Neural cell (in vitro differentiated cells): ENCODE measurements at regions not wholly inside any gene's neighbourhood (a gene's known extent, or its start where the extent isn't known, plus 50 kb on each side); places are given as distances from the start of the nearest gene placed in this dataset.

Experiments used
- H2AFZ ChIP-seq: fragments of 200-600, 300-800 bp; sonication (generic), shearing (Covaris generic); 2 replicates; pipeline ENCODE4 v1.6.0; 2014; ENCODE audit warnings: low read depth, mild to moderate bottlenecking, antibody characterized with exemption, low read length, moderate library complexity
- H3F3A ChIP-seq: fragments of 200-600 bp; shearing (Covaris generic); 2 replicates; pipeline ENCODE4 v1.6.1; 2016; ENCODE audit warnings: mild to moderate bottlenecking, moderate library complexity, mixed read lengths, antibody characterized with exemption, low read length; ENCODE audit not compliant: insufficient read depth, poor library complexity, severe bottlenecking
- H3K27ac ChIP-seq: fragments of 200-600, 300-800 bp; sonication (generic), shearing (Covaris generic); 2 replicates; pipeline ENCODE4 v1.5.1; 2014; ENCODE audit warnings: mild to moderate bottlenecking, low read length, moderate library complexity
- H3K27me3 ChIP-seq: fragments of 300-800, 200-600 bp; sonication (generic), shearing (Covaris generic); 2 replicates; pipeline ENCODE4 v1.6.0; 2014; ENCODE audit warnings: mild to moderate bottlenecking, low read depth, low read length, moderate library complexity; ENCODE audit not compliant: insufficient read depth
- H3K36me3 ChIP-seq: fragments of 300-800, 200-600 bp; sonication (generic), shearing (Covaris generic); 2 replicates; pipeline ENCODE4 v1.5.1; 2014; ENCODE audit warnings: mild to moderate bottlenecking, antibody characterized with exemption, low read length, moderate library complexity; ENCODE audit not compliant: insufficient read depth
- H3K4me2 ChIP-seq: fragments of 300-800, 200-600 bp; sonication (generic), shearing (Covaris generic); 2 replicates; pipeline ENCODE4 v1.6.0; 2014; ENCODE audit warnings: mild to moderate bottlenecking, low read length
- H3K4me3 ChIP-seq: fragments of 300-800, 200-600 bp; sonication (generic), shearing (Covaris generic); 2 replicates; pipeline ENCODE4 v1.5.1; 2014; ENCODE audit warnings: mild to moderate bottlenecking, low read length, moderate library complexity
- H3K79me2 ChIP-seq: fragments of 200-600 bp; shearing (Covaris generic); replicated peaks from 2 replicates; pipeline ENCODE4 v1.6.0; 2014; ENCODE audit warnings: mild to moderate bottlenecking, low read length, moderate library complexity; ENCODE audit not compliant: insufficient read depth
- H3K9ac ChIP-seq: fragments of 300-800, 200-600 bp; sonication (generic), shearing (Covaris generic); 2 replicates; pipeline ENCODE4 v1.6.1; 2016; ENCODE audit warnings: mild to moderate bottlenecking, low read length, mixed read lengths
- H3K9me2 ChIP-seq: fragments of 200-600 bp; shearing (Covaris generic); 2 replicates; pipeline ENCODE4 v1.6.1; 2016; ENCODE audit warnings: mild to moderate bottlenecking, low read length, mixed read lengths; ENCODE audit not compliant: insufficient read depth
- H3K9me3 ChIP-seq: fragments of 200-600, 300-800 bp; sonication (generic), shearing (Covaris generic); 2 replicates; pipeline ENCODE4 v1.6.1; 2016; ENCODE audit warnings: mild to moderate bottlenecking, mixed run types, low read length, moderate library complexity, mixed read lengths
- H4K20me1 ChIP-seq: fragments of 200-600 bp; shearing (Covaris generic); 2 replicates; pipeline ENCODE4 v1.6.1; 2016; ENCODE audit warnings: mild to moderate bottlenecking, mixed run types; ENCODE audit not compliant: insufficient read depth
- CTCF ChIP-seq: fragments of 450-650 bp; IDR thresholded peaks from 2 replicates; pipeline ENCODE4 v1.5.1; 2014; ENCODE audit warnings: antibody characterized with exemption, mild to moderate bottlenecking, moderate library complexity; ENCODE audit not compliant: poor library complexity, severe bottlenecking
- EP300 ChIP-seq: fragments of 450-650 bp; conservative IDR thresholded peaks from 2 replicates; pipeline ENCODE4 v1.6.1; 2014; ENCODE audit warnings: antibody characterized with exemption, mild to moderate bottlenecking, moderate library complexity; ENCODE audit not compliant: poor library complexity, severe bottlenecking
- EZH2 ChIP-seq: fragments of 200-600, 300-800 bp; shearing (Covaris generic), sonication (generic); IDR thresholded peaks from 2 replicates; pipeline ENCODE4 v1.6.1; 2014; ENCODE audit warnings: antibody characterized with exemption, low read length, borderline replicate concordance, mild to moderate bottlenecking; ENCODE audit not compliant: insufficient read depth, poor library complexity, severe bottlenecking
- MXI1 ChIP-seq: fragments of 450-650 bp; conservative IDR thresholded peaks from 2 replicates; pipeline ENCODE4 v1.6.1; 2014; ENCODE audit warnings: antibody characterized with exemption, mild to moderate bottlenecking; ENCODE audit not compliant: poor library complexity, severe bottlenecking
- POLR2AphosphoS5 ChIP-seq: IDR thresholded peaks from 2 replicates; pipeline ENCODE4 v1.6.1; 2012
- RAD21 ChIP-seq: fragments of 450-650 bp; conservative IDR thresholded peaks from 2 replicates; pipeline ENCODE4 v1.6.1; 2014; ENCODE audit warnings: antibody characterized with exemption, mild to moderate bottlenecking, moderate library complexity
- REST ChIP-seq: IDR thresholded peaks from 2 replicates; pipeline ENCODE4 v1.6.1; 2012; ENCODE audit warnings: borderline replicate concordance
- TAF1 ChIP-seq: IDR thresholded peaks from 2 replicates; pipeline ENCODE4 v1.6.1; 2012; ENCODE audit warnings: low read depth

GRCh38 chr2:56012221-56012765, 88.7 kb upstream of the EFEMP1 start:
- H2AFZ ChIP-seq = no peak overlapping the region
- H4K20me1 ChIP-seq = no peaks in the 10 kb centered on the region
- peak overlapping the region; percentile 2 for H3K4me2 ChIP-seq
- peaks cover 27% of the 10 kb centered on the region for H3K79me2 ChIP-seq
- no peaks in the 10 kb centered on the region for H3K36me3 ChIP-seq
- H3K4me3 ChIP-seq = no peak overlapping the region
- H3F3A ChIP-seq = peaks cover 6% of the 10 kb centered on the region
- H3K27me3 ChIP-seq = no peaks in the 10 kb centered on the region
- H3K9me2 ChIP-seq = no peaks in the 10 kb centered on the region
- no peaks in the 10 kb centered on the region for H3K9me3 ChIP-seq
- TF ChIP-seq RAD21 = no peak
- no peak for TF ChIP-seq REST
- TF ChIP-seq MXI1 = no peak
- TF ChIP-seq EP300 = no peak
- TF ChIP-seq EZH2 = no peak
- H3K27ac ChIP-seq = no peak overlapping the region
- no peak overlapping the region for H3K9ac ChIP-seq

- H3K9me2 ChIP-seq = no peaks in the 10 kb centered on the region
- peak overlapping the region; percentile 11 for H2AFZ ChIP-seq
- no peaks in the 10 kb centered on the region for H3K36me3 ChIP-seq
- TF ChIP-seq MXI1 (no peak), TAF1 (no peak), CTCF (no peak)
- no peaks in the 10 kb centered on the region for H3K27me3 ChIP-seq
- peak overlapping the region; percentile 20 for H3K4me2 ChIP-seq
- no peaks in the 10 kb centered on the region for H3K9me3 ChIP-seq
- H4K20me1 ChIP-seq = no peaks in the 10 kb centered on the region
- peaks cover 27% of the 10 kb centered on the region for H3K79me2 ChIP-seq
- H3K27ac ChIP-seq = peak overlapping the region; percentile 37
- peak overlapping the region; percentile 35 for H3K9ac ChIP-seq
- peaks cover 6% of the 10 kb centered on the region for H3F3A ChIP-seq
- H3K4me3 ChIP-seq = peak overlapping the region; percentile 39
These were observed 89.9 kb upstream of the EFEMP1 start for GRCh38 chr2:56013475-56013874.

- Histone ChIP-seq H2AFZ (no peak overlapping the region), H3K9ac (peak overlapping the region; percentile 35), H3K79me2 (peaks cover 27% of the 10 kb centered on the region), H3K36me3 (no peaks in the 10 kb centered on the region), H4K20me1 (no peaks in the 10 kb centered on the region), H3K9me2 (no peaks in the 10 kb centered on the region), H3K9me3 (no peaks in the 10 kb centered on the region), H3K4me2 (peak overlapping the region; percentile 20), H3K4me3 (peak overlapping the region; percentile 39), H3F3A (peaks cover 6% of the 10 kb centered on the region), H3K27ac (peak overlapping the region; percentile 37), H3K27me3 (no peaks in the 10 kb centered on the region)
- TF ChIP-seq EP300 (peak; percentile 80), POLR2AphosphoS5 (peak; percentile 70), RAD21 (no peak)
These were observed 90.6 kb upstream of the EFEMP1 start for GRCh38 chr2:56014046-56014730.
